ENCODE measurements at regions not wholly inside any gene's neighbourhood (a gene's known extent, or its start where the extent isn't known, plus 50 kb on each side); places are given as distances from the start of the nearest gene placed in this dataset.
"Not testable (repeated sequence)": the region's sequence is repeated elsewhere in the genome, so short reads cannot be mapped to it uniquely, and the experiment has no call there.

- not testable (repeated sequence) for TF ChIP-seq ZNF510 (tag by site-specific recombination; IDR thresholded peaks at IDR 0.05; ENCODE audit: insufficient replicate concordance); PBX3 (CRISPR knock-in tag; IDR thresholded peaks at IDR 0.05); CTCF (tag by site-specific recombination; IDR thresholded peaks at IDR 0.05); ZBTB7A (tag by site-specific recombination; IDR thresholded peaks at IDR 0.05; ENCODE audit: low read depth); REST (tag by site-specific recombination; IDR thresholded peaks at IDR 0.05); BCL11A (tag by site-specific recombination; IDR thresholded peaks at IDR 0.05; ENCODE audit: low read depth)
Observed at GRCh38 chrX:84872160-84872771, 131.4 kb upstream of the APOOL start.
